Lung (tissue), 11 donors: ENCODE measurements at regions not wholly inside any gene's neighbourhood (a gene's known extent, or its start where the extent isn't known, plus 50 kb on each side); places are given as distances from the start of the nearest gene placed in this dataset.
A peak's percentile ranks its signal among the peaks of the same experiment; 100 is the strongest.

Experiments
- ATAC-seq: fragments of 200-7000 bp; cut with Tn5 transposase; one replicate; pipeline ENCODE4 v1.9.1; 2020; ENCODE audit warnings: moderate number of reproducible peaks; ENCODE audit not compliant: insufficient read depth, low FRiP score
- DNase-seq, 3 donors: peaks; one replicate each; pipeline ENCODE4 v3.0.0-alpha.2; 2013 to 2017
- H3K27ac ChIP-seq, 2 donors: one replicate each; pipeline ENCODE4 v1.5.1; 2013; ENCODE audit warnings: mild to moderate bottlenecking in 2 of 2, moderate library complexity in 2 of 2, control low read depth in 1 of 2, inconsistent platforms in 1 of 2, low read depth in 1 of 2, low read length in 1 of 2
- H3K27me3 ChIP-seq, 3 donors: one replicate each; pipeline ENCODE4 v1.5.1; 2013; ENCODE audit warnings: low read length in 2 of 3; ENCODE audit not compliant: control insufficient read depth in 3 of 3, insufficient read depth in 3 of 3
- H3K36me3 ChIP-seq, 4 donors: one replicate each; pipeline ENCODE4 v1.5.1; 2013; ENCODE audit warnings: low read length in 4 of 4, mild to moderate bottlenecking in 1 of 4, moderate library complexity in 1 of 4; ENCODE audit not compliant: control insufficient read depth in 4 of 4, insufficient read depth in 4 of 4
- H3K4me1 ChIP-seq, 5 donors: one replicate each; pipeline ENCODE4 v1.5.1; 2013; ENCODE audit warnings: low read length in 5 of 5, mild to moderate bottlenecking in 2 of 5, moderate library complexity in 1 of 5; ENCODE audit not compliant: control insufficient read depth in 5 of 5, insufficient read depth in 5 of 5
- H3K4me3 ChIP-seq: one replicate; pipeline ENCODE4 v1.5.1; 2013; ENCODE audit warnings: mild to moderate bottlenecking, control low read depth, moderate library complexity
- H3K9ac ChIP-seq, 2 donors: one replicate each; pipeline ENCODE4 v1.5.1; 2013; ENCODE audit warnings: low read length in 2 of 2, control low read depth in 1 of 2; ENCODE audit not compliant: insufficient read depth in 1 of 2
- H3K9me3 ChIP-seq, 4 donors: one replicate each; pipeline ENCODE4 v1.5.1; 2013; ENCODE audit warnings: low read length in 3 of 4, mild to moderate bottlenecking in 1 of 4, moderate library complexity in 1 of 4; ENCODE audit not compliant: control insufficient read depth in 4 of 4, insufficient read depth in 3 of 4
- WGBS, 2 donors: extraction: QIAGEN DNeasy Blood & Tissue Kit; methylation state at CpG; one replicate each; pipeline ENCODE4 v1.1.7; 2013; 5-methylcytosine and 5-hydroxymethylcytosine counted together
- TF ChIP-seq, protein P1 (sequence below): IDR thresholded peaks from 2 replicates; pipeline ENCODE4 v1.5.1; 2012; ENCODE audit warnings: mild to moderate bottlenecking; ENCODE audit errors: control extremely low read depth, extremely low read depth
- donor health status: control.
- donor health status: control.
- donor health status: Bipolar disorder and iron deficiency.
- donor health status: healthy.
- donor health status: DM: yes; HTN: yes; CAD: no.

DNA sequence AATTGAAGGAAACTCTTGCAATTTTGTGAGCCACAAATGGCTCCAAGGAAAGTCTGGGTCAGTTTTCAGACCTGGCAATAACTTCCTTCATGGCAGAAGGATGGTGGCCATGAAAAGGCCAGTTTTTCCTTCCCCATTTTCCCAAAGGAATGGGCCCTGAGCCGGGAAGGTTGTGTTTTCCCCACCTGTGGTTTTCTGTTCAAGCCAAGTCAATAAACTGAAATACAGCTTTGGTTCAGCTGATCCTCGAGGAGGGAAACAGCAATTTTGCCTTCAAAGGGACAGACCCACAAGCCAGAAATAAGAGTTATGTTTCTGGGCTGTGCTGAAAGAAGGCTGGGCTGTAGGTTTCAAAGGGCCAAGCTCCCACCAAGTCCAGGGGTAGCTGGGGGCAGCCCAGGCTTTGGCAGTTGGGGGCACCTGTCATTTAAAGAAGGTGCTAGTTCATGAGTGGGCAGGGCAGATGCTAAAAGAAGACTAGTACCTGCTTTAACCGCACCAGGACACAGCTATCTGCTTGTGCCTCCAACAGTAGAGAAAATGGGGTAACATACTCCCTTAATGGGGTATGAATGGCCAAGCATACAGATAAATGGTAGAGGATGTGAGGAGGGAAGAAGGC lies 97.0 kb downstream of the TTC32 start:
- Histone ChIP-seq H3K9ac (no peak overlapping the region), H3K4me1 (peaks cover 0 to 7% (median 0%) of the 10 kb centered on the region in 5 donors), H3K27me3 (no peaks in the 10 kb centered on the region), H3K36me3 (no peaks in the 10 kb centered on the region), H3K27ac (no peak overlapping the region), H3K9me3 (no peaks in the 10 kb centered on the region), H3K4me3 (no peak overlapping the region)
- WGBS, 2 donors = 84 to 85% methylated on average over 3 of the region's 3 CpGs
- TF ChIP-seq, protein P1, sequence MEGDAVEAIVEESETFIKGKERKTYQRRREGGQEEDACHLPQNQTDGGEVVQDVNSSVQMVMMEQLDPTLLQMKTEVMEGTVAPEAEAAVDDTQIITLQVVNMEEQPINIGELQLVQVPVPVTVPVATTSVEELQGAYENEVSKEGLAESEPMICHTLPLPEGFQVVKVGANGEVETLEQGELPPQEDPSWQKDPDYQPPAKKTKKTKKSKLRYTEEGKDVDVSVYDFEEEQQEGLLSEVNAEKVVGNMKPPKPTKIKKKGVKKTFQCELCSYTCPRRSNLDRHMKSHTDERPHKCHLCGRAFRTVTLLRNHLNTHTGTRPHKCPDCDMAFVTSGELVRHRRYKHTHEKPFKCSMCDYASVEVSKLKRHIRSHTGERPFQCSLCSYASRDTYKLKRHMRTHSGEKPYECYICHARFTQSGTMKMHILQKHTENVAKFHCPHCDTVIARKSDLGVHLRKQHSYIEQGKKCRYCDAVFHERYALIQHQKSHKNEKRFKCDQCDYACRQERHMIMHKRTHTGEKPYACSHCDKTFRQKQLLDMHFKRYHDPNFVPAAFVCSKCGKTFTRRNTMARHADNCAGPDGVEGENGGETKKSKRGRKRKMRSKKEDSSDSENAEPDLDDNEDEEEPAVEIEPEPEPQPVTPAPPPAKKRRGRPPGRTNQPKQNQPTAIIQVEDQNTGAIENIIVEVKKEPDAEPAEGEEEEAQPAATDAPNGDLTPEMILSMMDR = no peak
- ATAC-seq (no peak), DNase-seq (no peak)

DNA sequence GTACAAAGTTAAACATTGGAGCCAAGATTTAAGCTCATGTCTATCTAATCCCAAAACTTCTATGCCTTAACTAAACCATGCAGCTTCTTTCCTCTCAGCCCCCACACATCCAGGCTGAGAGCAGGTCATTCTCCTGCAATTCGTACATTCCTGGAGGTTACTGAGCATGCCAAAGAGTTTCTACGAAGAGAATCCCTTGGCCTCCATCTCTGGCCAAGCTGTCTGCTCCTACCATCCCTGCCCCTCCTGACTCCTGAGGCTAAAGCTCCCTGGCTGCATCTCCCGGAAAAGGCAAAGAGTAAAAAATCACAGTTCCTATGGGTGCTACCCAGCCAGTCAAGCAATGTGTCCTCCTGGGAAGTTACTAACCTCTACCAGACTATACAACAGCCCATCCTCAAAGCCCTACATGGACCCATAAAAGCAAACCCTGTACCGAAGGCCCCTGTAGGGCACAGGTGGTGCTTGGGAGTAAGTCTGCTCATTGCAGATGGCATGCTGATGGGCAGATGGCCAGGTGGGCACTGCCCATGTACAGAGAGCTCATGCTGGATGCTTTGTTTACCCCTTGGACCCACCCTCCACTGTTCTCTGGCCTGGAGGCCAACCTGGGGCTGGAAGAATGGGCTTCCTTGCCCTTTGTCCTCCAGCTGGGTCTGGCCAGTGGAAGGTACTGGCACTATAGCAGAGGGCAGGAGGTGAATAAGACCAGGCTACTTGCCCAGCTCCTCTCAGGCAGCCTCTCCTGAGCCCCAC lies 99.5 kb downstream of the TTC32 start:
- WGBS, 2 donors = 90 to 94% methylated on average over 4 of the region's 4 CpGs
- Histone ChIP-seq H3K4me1 (peaks cover 0 to 7% (median 0%) of the 10 kb centered on the region in 5 donors), H3K36me3 (no peaks in the 10 kb centered on the region), H3K4me3 (no peak overlapping the region), H3K9ac (no peak overlapping the region), H3K27me3 (no peaks in the 10 kb centered on the region), H3K9me3 (no peaks in the 10 kb centered on the region), H3K27ac (no peak overlapping the region)
- no peak for DNase-seq
- ATAC-seq = no peak
- TF ChIP-seq, protein P1 = no peak

DNA sequence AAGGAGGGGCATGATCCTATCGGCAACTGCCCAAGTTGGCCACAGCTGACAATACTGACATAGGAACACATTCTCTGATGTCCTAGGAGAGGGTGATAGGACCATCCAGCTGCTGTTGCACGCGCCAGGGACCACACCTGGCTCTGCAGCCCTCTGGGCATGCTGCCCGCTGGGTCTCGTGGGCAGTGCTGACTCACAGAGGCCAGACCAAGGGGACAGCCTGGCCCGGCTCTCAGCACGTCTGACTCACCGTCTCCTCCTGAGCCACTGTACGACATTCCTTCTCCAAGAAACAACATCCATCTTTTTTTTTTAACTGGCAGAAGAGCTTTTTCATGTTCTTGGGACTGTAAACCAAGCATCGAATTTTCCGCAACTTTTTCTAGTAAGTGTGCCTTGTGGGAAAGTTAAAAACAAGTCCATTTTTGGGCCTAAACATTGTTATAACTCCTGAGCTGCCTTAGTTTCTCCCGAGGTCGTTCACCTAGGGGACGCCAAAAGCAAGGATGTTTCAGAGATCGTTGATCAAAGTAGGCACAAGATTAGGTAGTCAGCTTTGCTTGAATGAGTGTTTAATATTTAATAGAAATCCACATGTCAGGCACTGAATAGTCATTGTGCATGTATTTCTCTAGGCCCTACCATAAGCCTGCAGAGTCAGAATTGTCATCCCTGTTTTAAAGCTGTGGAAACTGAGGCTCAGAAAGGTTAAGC lies 100.3 kb downstream of the TTC32 start:
- Histone ChIP-seq H3K36me3 (no peaks in the 10 kb centered on the region), H3K4me1 (peaks cover 0 to 7% (median 0%) of the 10 kb centered on the region in 5 donors), H3K27ac (peak overlapping the region in 1 of 2 donors; percentile 54), H3K9me3 (no peaks in the 10 kb centered on the region), H3K4me3 (no peak overlapping the region), H3K27me3 (no peaks in the 10 kb centered on the region), H3K9ac (no peak overlapping the region)
- no peak for DNase-seq
- peak; percentile 78 for ATAC-seq
- TF ChIP-seq, protein P1 = no peak
- 75 to 91% methylated on average over 15 of the region's 15 CpGs for WGBS, 2 donors
